Colon (tissue), 2 donors: ENCODE measurements at regions not wholly inside any gene's neighbourhood (a gene's known extent, or its start where the extent isn't known, plus 50 kb on each side); places are given as distances from the start of the nearest gene placed in this dataset.

ENCODE experiments used
- FAIRE-seq: peaks from 2 replicates; lab custom pipeline; 2012; peaks lifted over from hg19 to GRCh38; lab: Jason Lieb, UNC
- donor health status: control.
- donor health status: control.

GRCh38 chr14:101193845-101194372 is 290.4 kb upstream of the RTL1 start:
- FAIRE-seq, result no peak

GRCh38 chr14:101194373-101195308 is 291.1 kb upstream of the RTL1 start:
- no peak for FAIRE-seq

GRCh38 chr14:101195309-101195901 is 291.9 kb upstream of the RTL1 start:
- FAIRE-seq, result no peak

GRCh38 chr14:101196051-101196712 is 292.7 kb upstream of the RTL1 start:
- no peak for FAIRE-seq

- no peak for FAIRE-seq
Measured at GRCh38 chr14:101196795-101197590, 293.5 kb upstream of the RTL1 start.

GRCh38 chr14:101197595-101198397 is 294.3 kb upstream of the RTL1 start:
- no peak for FAIRE-seq

GRCh38 chr14:101198398-101199027 is 295.0 kb upstream of the RTL1 start:
- FAIRE-seq, result no peak

- no peak for FAIRE-seq
Measured at GRCh38 chr14:101199028-101199770, 295.7 kb upstream of the RTL1 start.

GRCh38 chr14:101200008-101200649 is 296.6 kb upstream of the RTL1 start:
- no peak for FAIRE-seq

GRCh38 chr14:101200650-101201516 is 297.4 kb upstream of the RTL1 start:
- FAIRE-seq, result no peak

GRCh38 chr14:101201535-101202151 is 298.1 kb upstream of the RTL1 start:
- no peak for FAIRE-seq

GRCh38 chr14:101202627-101203404 is 299.3 kb upstream of the RTL1 start:
- no peak for FAIRE-seq

GRCh38 chr14:101206556-101206955 is 303.0 kb upstream of the RTL1 start:
- no peak for FAIRE-seq

GRCh38 chr14:101207041-101207440 is 303.5 kb upstream of the RTL1 start:
- no peak for FAIRE-seq

GRCh38 chr14:101207897-101208296 is 304.4 kb upstream of the RTL1 start:
- no peak for FAIRE-seq

- FAIRE-seq, result no peak
Measured at GRCh38 chr14:101209594-101209993, 306.1 kb upstream of the RTL1 start.

- FAIRE-seq, result no peak
Measured at GRCh38 chr14:101215266-101215665, 311.7 kb upstream of the RTL1 start.
